Kidney (tissue), 13 donors: ENCODE measurements at regions not wholly inside any gene's neighbourhood (a gene's known extent, or its start where the extent isn't known, plus 50 kb on each side); places are given as distances from the start of the nearest gene placed in this dataset.

Source experiments
- DNase-seq, 5 donors: peaks; one replicate each; pipeline ENCODE4 v3.0.0-alpha.2; 2013 to 2020
- FAIRE-seq: peaks from 2 replicates; lab custom pipeline; 2012; peaks lifted over from hg19 to GRCh38; lab: Jason Lieb, UNC
- H3K27ac ChIP-seq, 2 donors: one replicate each; pipeline ENCODE4 v1.7.0; 2013; ENCODE audit warnings: low read depth in 2 of 2, low read length in 2 of 2, inconsistent platforms in 1 of 2
- H3K27me3 ChIP-seq: one replicate; pipeline ENCODE4 v1.7.1; 2013; ENCODE audit warnings: low read length, inconsistent platforms; ENCODE audit not compliant: control insufficient read depth, insufficient read depth
- H3K36me3 ChIP-seq, 3 donors: one replicate each; pipeline versions ENCODE4 v1.7.0 to v1.7.1; 2013; ENCODE audit warnings: low read length in 3 of 3, control low read depth in 1 of 3, inconsistent platforms in 1 of 3; ENCODE audit not compliant: insufficient read depth in 3 of 3, control insufficient read depth in 2 of 3
- H3K4me1 ChIP-seq, 3 donors: one replicate each; pipeline versions ENCODE4 v1.7.0 to v1.7.1; 2013; ENCODE audit warnings: low read length in 3 of 3, inconsistent platforms in 1 of 3, low read depth in 1 of 3; ENCODE audit not compliant: control insufficient read depth in 2 of 3, insufficient read depth in 2 of 3
- H3K4me3 ChIP-seq, 3 donors: one replicate each; pipeline versions ENCODE4 v1.7.0 to v1.8.1; 2013; ENCODE audit warnings: low read length in 3 of 3, control low read depth in 1 of 3, inconsistent platforms in 1 of 3
- H3K9ac ChIP-seq, 3 donors: one replicate each; pipeline versions ENCODE4 v1.7.0 to v1.7.1; 2013; ENCODE audit warnings: low read length in 3 of 3, control low read depth in 1 of 3, inconsistent platforms in 1 of 3
- H3K9me3 ChIP-seq, 3 donors: one replicate each; pipeline versions ENCODE4 v1.7.0 to v1.7.1; 2013; ENCODE audit warnings: low read length in 3 of 3, control low read depth in 1 of 3, inconsistent platforms in 1 of 3; ENCODE audit not compliant: control insufficient read depth in 2 of 3, insufficient read depth in 1 of 3
- intact Hi-C: fragments of 100-400 bp; cut with DNase I; formaldehyde crosslinking; loops from one replicate; pipeline ENCODE4 v1.11.1; 2022
- TF ChIP-seq, protein P1 (sequence below): IDR thresholded peaks from 3 replicates; pipeline ENCODE4 v1.5.1; 2012; ENCODE audit warnings: mild to moderate bottlenecking, moderate library complexity, borderline replicate concordance; ENCODE audit not compliant: insufficient read depth; ENCODE audit errors: extremely low read depth
- donor health status: control.
- donor health status: control.
- donor health status: control.
- donor health status: control.
- donor health status: control.
- donor health status: DM: yes; HTN: yes; CAD: no.
- donor health status: Normal renal cell carcinoma (clear cell type).

GRCh38 chr13:67642657-67643056 lies 412.5 kb upstream of the PCDH9 start:
- H3K36me3 ChIP-seq: no peaks in the 10 kb centered on the region
- no peak overlapping the region for H3K27ac ChIP-seq
- no peaks in the 10 kb centered on the region for H3K9me3 ChIP-seq
- H3K9ac ChIP-seq: no peak overlapping the region
- TF ChIP-seq, protein P1, sequence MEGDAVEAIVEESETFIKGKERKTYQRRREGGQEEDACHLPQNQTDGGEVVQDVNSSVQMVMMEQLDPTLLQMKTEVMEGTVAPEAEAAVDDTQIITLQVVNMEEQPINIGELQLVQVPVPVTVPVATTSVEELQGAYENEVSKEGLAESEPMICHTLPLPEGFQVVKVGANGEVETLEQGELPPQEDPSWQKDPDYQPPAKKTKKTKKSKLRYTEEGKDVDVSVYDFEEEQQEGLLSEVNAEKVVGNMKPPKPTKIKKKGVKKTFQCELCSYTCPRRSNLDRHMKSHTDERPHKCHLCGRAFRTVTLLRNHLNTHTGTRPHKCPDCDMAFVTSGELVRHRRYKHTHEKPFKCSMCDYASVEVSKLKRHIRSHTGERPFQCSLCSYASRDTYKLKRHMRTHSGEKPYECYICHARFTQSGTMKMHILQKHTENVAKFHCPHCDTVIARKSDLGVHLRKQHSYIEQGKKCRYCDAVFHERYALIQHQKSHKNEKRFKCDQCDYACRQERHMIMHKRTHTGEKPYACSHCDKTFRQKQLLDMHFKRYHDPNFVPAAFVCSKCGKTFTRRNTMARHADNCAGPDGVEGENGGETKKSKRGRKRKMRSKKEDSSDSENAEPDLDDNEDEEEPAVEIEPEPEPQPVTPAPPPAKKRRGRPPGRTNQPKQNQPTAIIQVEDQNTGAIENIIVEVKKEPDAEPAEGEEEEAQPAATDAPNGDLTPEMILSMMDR: no peak
- FAIRE-seq (no peak), DNase-seq (no peak)
- intact Hi-C loops: no loop called here
- H3K4me1 ChIP-seq: no peaks in the 10 kb centered on the region
- H3K4me3 ChIP-seq: no peak overlapping the region
- no peaks in the 10 kb centered on the region for H3K27me3 ChIP-seq

DNA sequence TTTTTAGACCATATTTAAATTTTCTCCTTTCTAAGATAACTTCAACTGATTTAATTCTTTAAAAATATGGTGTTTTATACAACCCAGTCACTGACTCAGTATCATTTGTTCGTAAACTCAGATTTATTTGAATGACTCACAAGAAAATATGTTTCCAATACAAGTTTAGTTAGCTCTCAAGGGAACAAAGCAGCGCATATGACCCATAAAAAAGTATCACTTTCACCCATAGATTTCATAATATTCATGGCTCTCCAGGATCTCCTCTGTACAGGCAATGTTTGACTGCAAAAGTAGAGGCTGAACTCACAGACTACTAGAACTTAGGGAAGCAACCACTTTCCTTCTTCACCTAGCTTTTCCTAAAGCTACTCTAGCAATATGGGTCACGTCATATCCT lies 405.6 kb upstream of the PCDH9 start:
- no peak overlapping the region for H3K27ac ChIP-seq
- H3K36me3 ChIP-seq: no peaks in the 10 kb centered on the region
- no peak overlapping the region for H3K4me3 ChIP-seq
- no peaks in the 10 kb centered on the region for H3K27me3 ChIP-seq
- no peak for DNase-seq
- H3K9ac ChIP-seq: no peak overlapping the region
- H3K4me1 ChIP-seq: no peaks in the 10 kb centered on the region
- no peaks in the 10 kb centered on the region for H3K9me3 ChIP-seq
- no peak for FAIRE-seq
- intact Hi-C loops: no loop called here
- TF ChIP-seq, protein P1: no peak

DNA sequence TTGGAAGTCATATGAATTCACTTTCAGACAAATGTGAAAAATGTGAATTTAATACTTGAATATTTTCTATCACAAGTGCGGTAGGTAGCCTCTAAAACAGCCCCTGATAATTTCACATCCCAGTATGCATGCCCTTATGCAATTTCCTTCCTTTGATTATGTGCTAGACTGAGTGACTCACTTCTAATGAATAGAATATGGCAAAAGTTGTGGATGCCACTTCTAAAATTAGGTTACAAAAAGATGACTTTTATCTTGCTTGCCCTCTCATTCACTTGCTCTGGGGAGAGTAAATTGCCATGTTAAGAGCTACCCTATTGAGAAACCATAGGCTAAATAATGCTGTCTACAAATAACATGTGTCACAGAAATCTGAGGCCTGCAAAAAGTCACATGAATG lies 402.5 kb upstream of the PCDH9 start:
- DNase-seq (no peak), FAIRE-seq (no peak)
- TF ChIP-seq, protein P1: no peak
- H3K4me1 ChIP-seq: no peaks in the 10 kb centered on the region
- no peaks in the 10 kb centered on the region for H3K27me3 ChIP-seq
- H3K27ac ChIP-seq: no peak overlapping the region
- intact Hi-C loops: no loop called here
- H3K9ac ChIP-seq: no peak overlapping the region
- no peaks in the 10 kb centered on the region for H3K9me3 ChIP-seq
- H3K36me3 ChIP-seq: no peaks in the 10 kb centered on the region
- H3K4me3 ChIP-seq: no peak overlapping the region

DNA sequence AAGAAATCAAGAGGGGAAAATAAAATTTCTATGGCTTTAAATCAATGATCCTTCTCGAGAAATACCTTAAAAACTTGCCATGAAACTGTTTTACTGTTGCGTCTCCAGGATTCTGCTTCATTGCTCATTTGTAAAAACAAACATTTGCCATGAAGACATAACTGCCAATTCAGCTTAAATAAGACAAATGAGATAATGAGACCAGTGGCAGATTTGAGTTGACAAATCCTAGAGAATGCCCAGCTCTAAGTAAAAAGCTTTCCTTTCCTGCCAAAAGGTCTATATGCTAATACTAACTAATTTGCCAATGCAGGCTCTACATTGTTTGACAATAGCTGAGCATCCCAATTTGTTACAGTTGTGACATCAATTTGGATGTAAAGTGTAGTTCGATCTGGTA lies 400.5 kb upstream of the PCDH9 start:
- H3K4me3 ChIP-seq: no peak overlapping the region
- TF ChIP-seq, protein P1: no peak
- H3K36me3 ChIP-seq: no peaks in the 10 kb centered on the region
- no peaks in the 10 kb centered on the region for H3K27me3 ChIP-seq
- DNase-seq (no peak), FAIRE-seq (no peak)
- intact Hi-C loops: no loop called here
- H3K9ac ChIP-seq: no peak overlapping the region
- no peaks in the 10 kb centered on the region for H3K4me1 ChIP-seq
- H3K9me3 ChIP-seq: no peaks in the 10 kb centered on the region
- H3K27ac ChIP-seq: no peak overlapping the region
